Mononuclear cell (primary cell): ENCODE measurements at regions not wholly inside any gene's neighbourhood (a gene's known extent, or its start where the extent isn't known, plus 50 kb on each side); places are given as distances from the start of the nearest gene placed in this dataset.

Experiments
- H3K27me3 ChIP-seq: 2 replicates; pipeline ENCODE4 v1.6.0; 2011; ENCODE audit warnings: low read length, control low read depth; ENCODE audit not compliant: insufficient read depth
- H3K4me1 ChIP-seq: 2 replicates; pipeline ENCODE4 v1.5.1; 2011; ENCODE audit warnings: mild to moderate bottlenecking, low read length, control low read depth; ENCODE audit not compliant: insufficient read depth
- H3K4me3 ChIP-seq: 2 replicates; pipeline ENCODE4 v1.5.1; 2011; ENCODE audit warnings: mild to moderate bottlenecking, low read length, moderate library complexity
- H3K9me3 ChIP-seq: 2 replicates; pipeline ENCODE4 v1.5.1; 2011; ENCODE audit warnings: low read depth, mild to moderate bottlenecking, control low read depth, low read length

DNA sequence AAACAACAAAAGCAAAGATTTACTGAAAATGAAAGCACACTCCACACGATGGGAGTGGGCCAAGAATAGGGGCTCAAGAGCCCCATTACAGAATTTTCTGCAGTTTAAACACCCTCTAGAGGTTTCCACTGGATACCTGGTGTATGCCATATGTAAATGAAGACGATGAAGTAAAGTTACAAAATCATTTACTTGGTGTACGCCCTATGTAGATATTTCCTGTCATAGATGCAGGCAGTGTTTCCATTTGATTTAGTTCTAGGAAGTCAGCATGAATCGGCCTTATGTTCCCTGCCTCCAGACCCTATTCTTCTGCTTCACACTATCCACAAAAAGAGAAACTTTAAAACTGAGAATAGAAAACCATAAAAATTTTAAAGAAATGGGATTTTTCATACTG is 404.4 kb upstream of the GJE1 start:
- Histone ChIP-seq H3K4me3 (no peak overlapping the region), H3K9me3 (no peaks in the 10 kb centered on the region), H3K4me1 (no peaks in the 10 kb centered on the region), H3K27me3 (no peaks in the 10 kb centered on the region)

DNA sequence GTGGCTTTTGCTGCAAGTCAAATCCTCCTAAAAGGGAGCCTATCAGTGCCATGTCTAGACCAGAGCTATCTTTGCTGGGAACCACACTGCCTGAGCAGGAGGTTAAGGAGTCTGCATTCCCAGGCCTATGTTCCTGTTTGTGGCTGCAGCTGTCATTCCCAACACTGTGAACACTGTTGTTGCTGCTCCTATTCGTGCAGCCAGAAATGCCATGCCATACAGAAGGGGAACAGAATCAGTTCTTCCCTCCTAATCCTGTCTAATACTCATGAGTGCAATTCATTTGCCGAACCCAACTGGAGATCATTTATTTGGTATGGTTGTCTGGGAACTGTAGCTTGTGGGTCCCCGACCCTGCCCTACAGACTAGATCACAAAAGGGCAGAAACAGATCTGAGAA is 406.5 kb upstream of the GJE1 start:
- H3K4me1 ChIP-seq = no peaks in the 10 kb centered on the region
- no peaks in the 10 kb centered on the region for H3K9me3 ChIP-seq
- no peak overlapping the region for H3K4me3 ChIP-seq
- no peaks in the 10 kb centered on the region for H3K27me3 ChIP-seq

DNA sequence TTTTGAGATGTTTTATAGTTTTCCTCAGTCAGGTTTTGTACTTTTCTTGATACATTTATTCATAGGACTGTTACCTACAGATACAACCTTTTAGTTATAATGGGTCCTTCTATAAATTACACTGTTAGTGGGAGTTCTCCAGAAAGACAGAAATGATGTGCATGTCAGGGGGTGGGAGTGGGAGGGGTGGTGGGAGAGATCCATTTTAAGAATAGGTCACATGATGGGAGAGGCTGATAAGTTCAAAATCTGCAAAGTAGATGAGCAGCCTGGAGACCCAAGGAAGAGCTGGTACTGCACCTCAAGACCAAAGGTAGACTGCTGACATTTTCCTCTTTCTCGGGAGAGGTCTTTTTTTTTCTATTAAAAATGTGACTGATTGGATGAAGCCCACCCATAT is 408.0 kb upstream of the GJE1 start:
- Histone ChIP-seq H3K9me3 (peaks cover 2% of the 10 kb centered on the region), H3K4me1 (no peaks in the 10 kb centered on the region)

DNA sequence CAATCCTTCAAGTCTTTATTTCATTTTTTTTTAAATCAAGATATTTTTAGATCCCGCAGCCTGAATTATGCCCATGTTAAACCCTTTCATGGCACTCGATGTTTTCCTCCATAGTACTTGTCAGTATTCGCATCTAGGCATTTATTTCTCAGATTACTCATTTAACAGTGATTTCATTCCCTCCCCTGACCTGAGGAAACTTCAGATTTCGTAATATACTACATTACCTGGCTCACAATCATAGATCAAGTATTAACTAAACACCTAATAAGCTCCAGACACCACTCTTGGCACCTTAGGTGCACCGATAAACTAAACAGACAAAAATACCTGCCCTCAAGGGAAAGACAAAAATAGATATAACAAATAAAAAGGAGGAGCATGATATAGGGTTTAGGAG is 413.2 kb upstream of the GJE1 start:
- H3K27me3 ChIP-seq = no peaks in the 10 kb centered on the region

More for the DNA sequence above, 408.0 kb upstream of the GJE1 start:
- Histone ChIP-seq H3K4me3 (no peak overlapping the region), H3K27me3 (no peaks in the 10 kb centered on the region)

DNA sequence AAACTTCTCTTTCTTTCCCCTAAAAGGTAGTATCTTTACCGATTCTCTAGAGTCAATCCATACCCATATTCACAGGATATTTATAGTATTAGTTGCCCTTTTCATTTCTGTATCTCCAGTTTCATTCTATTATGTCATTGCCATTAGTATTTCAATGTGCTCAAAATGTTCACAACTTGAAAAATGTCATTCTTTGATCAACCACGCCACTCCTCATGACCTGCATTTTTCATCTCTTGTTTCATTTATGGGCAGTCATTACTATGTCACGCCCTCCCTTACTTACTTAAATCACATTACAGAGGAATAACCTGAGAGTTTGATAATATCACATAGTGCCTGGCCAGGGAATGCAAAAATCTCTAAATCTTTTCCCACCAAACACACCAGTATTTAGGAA is 427.3 kb upstream of the GJE1 start:
- Histone ChIP-seq H3K9me3 (no peaks in the 10 kb centered on the region), H3K27me3 (no peaks in the 10 kb centered on the region), H3K4me1 (no peaks in the 10 kb centered on the region), H3K4me3 (no peak overlapping the region)

More for the DNA sequence above, 413.2 kb upstream of the GJE1 start:
- no peaks in the 10 kb centered on the region for H3K4me1 ChIP-seq
- peaks cover 6% of the 10 kb centered on the region for H3K9me3 ChIP-seq
- H3K4me3 ChIP-seq = no peak overlapping the region

DNA sequence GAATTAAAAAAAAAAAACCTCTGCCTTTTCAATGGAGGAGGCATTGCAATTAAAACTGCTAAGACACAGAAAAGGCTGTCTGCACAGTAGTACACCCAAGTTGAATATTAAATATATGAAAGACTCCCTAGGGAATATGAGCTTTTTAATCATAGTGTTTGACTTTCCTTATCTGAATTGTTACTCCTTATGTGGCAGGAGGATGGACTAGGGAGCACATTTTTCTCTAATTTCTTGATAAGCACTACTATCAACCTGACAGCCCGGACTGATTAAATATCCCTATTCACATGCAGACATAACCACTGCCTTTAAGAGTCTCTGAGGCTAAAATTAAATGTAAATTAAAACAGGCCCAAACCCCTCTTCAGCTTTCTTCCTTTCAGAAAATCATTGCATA is 428.6 kb upstream of the GJE1 start:
- Histone ChIP-seq H3K4me3 (no peak overlapping the region), H3K27me3 (no peaks in the 10 kb centered on the region), H3K4me1 (no peaks in the 10 kb centered on the region), H3K9me3 (no peaks in the 10 kb centered on the region)

DNA sequence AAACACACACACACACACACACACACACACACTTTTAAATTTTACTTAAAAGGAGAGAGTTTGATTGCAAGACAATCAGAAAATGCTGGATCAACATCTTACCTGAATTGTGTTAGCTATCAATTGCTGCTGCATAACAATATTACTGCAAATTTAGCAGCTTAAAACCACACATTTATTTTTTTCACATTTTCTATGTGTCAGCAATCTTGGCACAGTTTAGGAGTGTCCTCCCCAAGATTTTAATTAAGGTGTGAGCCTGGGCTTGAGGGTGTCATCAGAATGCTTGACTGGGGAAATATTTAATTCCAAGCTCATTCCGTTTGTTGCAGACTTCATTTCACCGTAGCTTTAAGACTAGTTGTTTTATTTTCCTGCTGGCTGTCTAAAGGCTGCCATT is 431.0 kb upstream of the GJE1 start:
- Histone ChIP-seq H3K9me3 (no peaks in the 10 kb centered on the region), H3K4me1 (no peaks in the 10 kb centered on the region), H3K27me3 (no peaks in the 10 kb centered on the region), H3K4me3 (no peak overlapping the region)

DNA sequence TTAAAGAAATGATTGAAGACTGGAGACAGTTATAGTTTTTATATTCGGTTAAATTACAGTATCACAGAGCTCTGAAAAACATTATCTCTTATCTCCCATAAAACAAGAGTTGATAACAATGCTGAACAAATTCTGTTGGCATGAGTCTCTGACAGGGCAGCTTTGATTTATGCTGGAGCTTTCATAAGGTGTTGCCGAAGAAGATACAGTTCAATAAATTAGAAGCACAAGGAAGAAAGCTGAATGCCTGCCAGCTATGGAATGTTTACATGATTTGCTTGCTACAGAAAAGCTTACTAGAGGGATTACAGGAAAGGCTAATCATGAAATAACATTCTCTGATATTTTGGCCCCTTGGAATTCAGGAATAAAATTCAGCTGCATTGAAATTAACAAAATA is 431.9 kb upstream of the GJE1 start:
- Histone ChIP-seq H3K27me3 (no peaks in the 10 kb centered on the region), H3K4me1 (no peaks in the 10 kb centered on the region), H3K4me3 (no peak overlapping the region), H3K9me3 (no peaks in the 10 kb centered on the region)

DNA sequence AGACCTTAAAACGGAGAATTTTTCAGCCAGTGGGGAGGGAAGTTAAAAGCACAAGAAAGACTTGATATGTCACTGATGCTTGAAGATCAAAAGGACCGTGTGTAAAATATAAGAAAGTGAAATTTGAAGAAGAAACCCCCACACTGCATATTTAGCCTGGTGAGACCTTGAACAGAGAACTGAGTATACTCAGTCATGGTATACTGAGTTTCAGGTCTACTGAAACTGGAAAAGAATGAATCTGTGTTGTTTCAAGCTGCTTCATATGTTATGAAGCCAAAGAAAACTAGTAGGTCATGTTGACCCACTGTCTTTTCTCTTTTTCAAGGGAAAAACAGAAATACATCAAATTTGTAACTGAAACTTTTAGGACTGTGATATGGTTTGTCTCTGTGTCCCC is 443.8 kb upstream of the GJE1 start:
- H3K4me3 ChIP-seq = no peak overlapping the region
- H3K4me1 ChIP-seq = no peaks in the 10 kb centered on the region
- no peaks in the 10 kb centered on the region for H3K27me3 ChIP-seq
- H3K9me3 ChIP-seq = no peaks in the 10 kb centered on the region

DNA sequence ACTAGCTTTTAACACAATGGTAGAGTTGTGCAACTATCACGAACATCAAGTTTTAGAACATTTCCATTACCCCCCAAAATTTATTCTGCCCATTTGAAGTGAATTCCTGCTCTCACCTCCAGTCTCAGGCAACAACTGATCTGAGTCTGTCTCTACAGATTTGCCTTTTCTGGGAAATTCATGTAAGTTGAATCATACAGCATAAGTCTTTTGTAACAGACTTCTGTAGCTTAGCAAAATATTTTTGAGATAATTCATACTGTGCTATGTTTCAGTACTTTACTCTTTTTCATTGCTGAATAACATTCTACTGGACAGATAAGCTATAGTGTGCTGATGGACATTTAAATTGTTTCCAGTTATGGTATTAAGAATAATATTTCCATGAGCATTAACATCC is 447.3 kb upstream of the GJE1 start:
- no peaks in the 10 kb centered on the region for H3K4me1 ChIP-seq
- no peaks in the 10 kb centered on the region for H3K27me3 ChIP-seq
- no peaks in the 10 kb centered on the region for H3K9me3 ChIP-seq
- no peak overlapping the region for H3K4me3 ChIP-seq

DNA sequence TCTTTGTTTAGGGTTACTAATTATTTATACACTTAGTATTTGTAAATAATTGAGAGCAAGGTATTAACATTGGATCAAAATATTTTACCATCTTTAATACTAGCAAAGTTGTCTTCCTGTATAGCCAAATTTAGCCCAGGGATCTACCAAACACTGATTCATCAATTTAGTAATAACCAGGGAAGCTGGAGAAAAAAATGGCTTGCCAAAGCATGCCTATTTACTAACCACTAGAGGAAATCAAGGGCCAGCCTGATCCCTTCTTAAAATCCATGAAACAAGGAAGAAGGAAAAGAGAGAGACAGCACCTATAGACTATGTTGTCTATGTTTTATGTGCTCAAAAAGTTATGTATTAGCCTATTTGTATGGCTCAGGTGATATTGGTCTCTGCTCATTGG is 450.3 kb upstream of the GJE1 start:
- H3K4me3 ChIP-seq = no peak overlapping the region
- no peaks in the 10 kb centered on the region for H3K27me3 ChIP-seq
- no peaks in the 10 kb centered on the region for H3K9me3 ChIP-seq
- no peaks in the 10 kb centered on the region for H3K4me1 ChIP-seq

DNA sequence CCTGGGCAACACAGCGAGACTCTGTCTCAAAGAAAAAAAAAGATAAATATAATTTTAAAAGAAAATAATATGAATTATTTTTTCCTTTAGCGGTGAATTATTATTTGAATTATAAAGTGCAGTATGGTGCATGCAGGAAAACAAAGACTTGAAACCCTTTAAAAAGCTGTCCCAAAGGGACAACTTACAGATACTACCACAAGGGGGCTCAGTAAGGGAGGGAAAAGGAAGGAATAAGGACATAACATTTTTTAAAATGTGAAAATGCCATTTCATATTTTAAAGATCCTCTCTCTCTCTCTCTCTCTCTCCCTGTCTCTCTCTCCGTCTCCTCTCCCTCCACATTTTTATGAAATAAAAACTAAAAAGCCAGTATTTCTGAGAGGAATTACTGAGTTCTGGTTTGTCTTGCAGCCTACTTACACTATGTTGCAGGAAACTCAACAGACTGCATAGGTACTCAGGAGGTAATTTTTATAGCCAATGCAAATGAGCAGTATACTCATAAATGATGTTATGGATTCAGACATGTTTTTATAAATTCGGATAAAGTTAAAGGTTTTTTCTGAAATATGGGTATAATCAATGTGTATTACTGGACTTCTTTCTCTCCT is 455.0 kb upstream of the GJE1 start:
- no peaks in the 10 kb centered on the region for H3K27me3 ChIP-seq

DNA sequence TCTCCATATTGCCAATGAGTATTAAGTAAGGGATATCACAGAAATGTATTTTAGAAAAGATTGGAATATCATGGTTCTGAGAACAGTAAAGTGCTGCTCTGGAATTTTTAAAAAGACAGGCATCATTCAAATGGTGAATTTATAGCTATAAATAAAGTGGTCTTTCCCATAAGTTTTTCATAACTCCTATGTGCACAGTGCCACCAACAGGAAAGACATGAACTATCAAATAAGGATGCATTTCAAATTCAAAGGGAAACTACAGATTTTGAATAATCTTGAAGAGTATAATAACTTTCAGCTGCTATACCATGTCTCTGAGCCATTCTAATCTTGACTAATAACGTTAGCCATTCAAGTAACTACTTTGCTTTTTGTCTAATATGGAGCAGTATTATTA is 456.8 kb upstream of the GJE1 start:
- Histone ChIP-seq H3K27me3 (no peaks in the 10 kb centered on the region), H3K9me3 (peaks cover 2% of the 10 kb centered on the region), H3K4me1 (no peaks in the 10 kb centered on the region), H3K4me3 (no peak overlapping the region)

More for the DNA sequence above, 455.0 kb upstream of the GJE1 start:
- no peaks in the 10 kb centered on the region for H3K9me3 ChIP-seq
- no peak overlapping the region for H3K4me3 ChIP-seq
- H3K4me1 ChIP-seq = no peaks in the 10 kb centered on the region

DNA sequence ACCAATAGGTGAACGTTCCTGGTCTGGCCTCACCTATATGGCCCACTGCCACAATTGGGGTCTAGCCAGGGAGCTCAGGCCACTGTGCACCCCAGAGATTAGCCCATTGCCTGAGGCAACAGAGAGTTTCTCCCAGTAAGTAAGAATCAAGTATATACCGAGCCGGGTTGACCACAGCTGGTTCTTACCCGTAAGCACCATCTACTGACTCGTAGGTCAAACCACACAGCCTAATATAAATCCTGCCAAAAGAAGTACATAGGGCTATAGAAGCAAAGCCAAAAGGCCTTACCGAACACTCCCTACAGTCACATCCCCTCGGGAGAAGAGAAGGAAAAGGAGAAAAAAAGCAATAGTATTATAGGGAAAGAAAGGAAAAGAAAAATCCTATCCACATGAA is 463.6 kb upstream of the GJE1 start:
- no peak overlapping the region for H3K4me3 ChIP-seq
- no peaks in the 10 kb centered on the region for H3K27me3 ChIP-seq
- no peaks in the 10 kb centered on the region for H3K4me1 ChIP-seq
- peaks cover 6% of the 10 kb centered on the region for H3K9me3 ChIP-seq

DNA sequence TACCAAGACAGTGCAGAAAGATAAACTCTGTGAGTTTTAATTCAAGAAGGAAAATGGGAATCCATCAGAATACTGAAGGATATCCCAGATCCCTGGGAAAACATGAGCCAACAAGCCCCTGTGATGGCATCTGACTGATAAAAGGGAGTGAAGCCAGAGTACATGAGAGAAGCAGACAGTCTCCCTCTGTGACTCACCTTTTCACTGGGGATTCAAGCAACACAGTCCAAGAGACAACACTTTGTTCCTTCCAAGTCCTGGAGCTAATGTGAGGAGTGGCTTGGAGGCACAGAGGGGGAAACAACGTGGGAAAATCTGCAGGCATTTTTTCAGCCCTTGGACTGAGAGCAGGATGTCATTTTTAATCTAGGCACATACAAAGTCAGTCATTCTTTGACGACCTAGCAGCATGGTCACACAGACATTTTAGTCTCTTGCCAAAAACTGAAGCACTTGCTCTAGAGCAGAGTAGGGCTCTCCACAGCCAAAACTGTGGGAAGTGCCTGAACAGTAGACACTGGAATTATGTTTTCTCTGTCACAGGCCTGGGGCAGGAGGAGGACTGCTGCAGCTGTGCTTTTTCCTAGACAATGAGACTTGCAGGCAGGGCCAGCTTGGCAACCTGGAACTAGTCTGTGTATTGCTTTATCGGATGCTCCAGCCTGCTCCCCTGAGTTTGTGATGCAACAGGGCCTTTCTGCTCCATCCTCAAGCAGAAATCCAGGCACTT is 465.0 kb upstream of the GJE1 start:
- Histone ChIP-seq H3K4me1 (no peaks in the 10 kb centered on the region), H3K27me3 (no peaks in the 10 kb centered on the region), H3K9me3 (peaks cover 6% of the 10 kb centered on the region), H3K4me3 (no peak overlapping the region)

DNA sequence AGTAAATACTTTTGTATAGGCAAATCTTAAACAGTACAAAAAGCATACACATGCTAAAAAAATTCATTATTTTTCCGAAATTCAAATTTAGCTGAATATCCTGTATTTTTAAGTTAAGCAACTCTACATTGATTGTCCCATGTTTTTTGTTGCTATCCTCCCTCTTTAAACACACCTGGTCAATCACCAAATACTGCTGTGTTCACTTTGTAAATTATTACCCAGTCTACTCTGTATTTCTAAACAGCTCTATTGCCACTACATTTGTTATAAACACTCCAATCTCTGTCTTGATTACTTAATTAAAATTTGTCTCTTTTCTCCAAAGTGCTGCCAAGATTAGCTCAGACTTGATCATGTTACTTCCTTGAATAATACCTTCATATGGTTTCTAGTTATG is 466.5 kb upstream of the GJE1 start:
- no peak overlapping the region for H3K4me3 ChIP-seq

More for the DNA sequence above, 466.5 kb upstream of the GJE1 start:
- no peaks in the 10 kb centered on the region for H3K27me3 ChIP-seq
- H3K4me1 ChIP-seq = no peaks in the 10 kb centered on the region
- peaks cover 6% of the 10 kb centered on the region for H3K9me3 ChIP-seq
